ENCODE measurements at regions not wholly inside any gene's neighbourhood (a gene's known extent, or its start where the extent isn't known, plus 50 kb on each side); places are given as distances from the start of the nearest gene placed in this dataset.

- Mint-ChIP-seq H3K4me3 (ENCODE audit: unreplicated experiment) (no peak overlapping the region), H3K4me1 (ENCODE audit: low read depth, unreplicated experiment) (no peaks in the 10 kb centered on the region), H3K9me3 (ENCODE audit: unreplicated experiment) (no peaks in the 10 kb centered on the region), H3K27me3 (ENCODE audit: unreplicated experiment) (no peaks in the 10 kb centered on the region), H3K27ac (ENCODE audit: unreplicated experiment) (no peak overlapping the region), H3K36me3 (ENCODE audit: unreplicated experiment) (no peaks in the 10 kb centered on the region)
- TF ChIP-seq CTCF (IDR thresholded peaks at IDR 0.05; ENCODE audit: partially characterized antibody, unreplicated experiment): no peak
- DNase-seq: no peak
These were observed 68.5 kb upstream of the NXT1 start for GRCh38 chr20:23282111-23282510.

- H3K4me3 Mint-ChIP-seq (ENCODE audit: unreplicated experiment): no peak overlapping the region
- DNase-seq: no peak
- H3K27ac Mint-ChIP-seq (ENCODE audit: unreplicated experiment): no peak overlapping the region
- no peaks in the 10 kb centered on the region for H3K9me3 Mint-ChIP-seq (ENCODE audit: unreplicated experiment)
- no peaks in the 10 kb centered on the region for H3K4me1 Mint-ChIP-seq (ENCODE audit: low read depth, unreplicated experiment)
- TF ChIP-seq CTCF (IDR thresholded peaks at IDR 0.05; ENCODE audit: partially characterized antibody, unreplicated experiment): no peak
- H3K36me3 Mint-ChIP-seq (ENCODE audit: unreplicated experiment): no peaks in the 10 kb centered on the region
- H3K27me3 Mint-ChIP-seq (ENCODE audit: unreplicated experiment): no peaks in the 10 kb centered on the region
These were observed 70.8 kb upstream of the NXT1 start for GRCh38 chr20:23279836-23280235.

GRCh38 chr20:23278172-23278571 lies 72.4 kb upstream of the NXT1 start:
- Mint-ChIP-seq H3K36me3 (ENCODE audit: unreplicated experiment) (no peaks in the 10 kb centered on the region), H3K27ac (ENCODE audit: unreplicated experiment) (no peak overlapping the region), H3K4me3 (ENCODE audit: unreplicated experiment) (no peak overlapping the region), H3K4me1 (ENCODE audit: low read depth, unreplicated experiment) (no peaks in the 10 kb centered on the region), H3K9me3 (ENCODE audit: unreplicated experiment) (no peaks in the 10 kb centered on the region), H3K27me3 (ENCODE audit: unreplicated experiment) (no peaks in the 10 kb centered on the region)
- no peak for TF ChIP-seq CTCF (IDR thresholded peaks at IDR 0.05; ENCODE audit: partially characterized antibody, unreplicated experiment)
- no peak for DNase-seq

- no peaks in the 10 kb centered on the region for H3K9me3 Mint-ChIP-seq (ENCODE audit: unreplicated experiment)
- no peak for DNase-seq
- no peak overlapping the region for H3K27ac Mint-ChIP-seq (ENCODE audit: unreplicated experiment)
- H3K27me3 Mint-ChIP-seq (ENCODE audit: unreplicated experiment): no peaks in the 10 kb centered on the region
- H3K4me3 Mint-ChIP-seq (ENCODE audit: unreplicated experiment): no peak overlapping the region
- no peak for TF ChIP-seq CTCF (IDR thresholded peaks at IDR 0.05; ENCODE audit: partially characterized antibody, unreplicated experiment)
- no peaks in the 10 kb centered on the region for H3K36me3 Mint-ChIP-seq (ENCODE audit: unreplicated experiment)
- H3K4me1 Mint-ChIP-seq (ENCODE audit: low read depth, unreplicated experiment): no peaks in the 10 kb centered on the region
These were observed 73.3 kb upstream of the NXT1 start for GRCh38 chr20:23277316-23277715.

GRCh38 chr20:23273776-23274175 lies 76.8 kb upstream of the NXT1 start:
- no peak overlapping the region for H3K27ac Mint-ChIP-seq (ENCODE audit: unreplicated experiment)
- peaks cover 5% of the 10 kb centered on the region for H3K27me3 Mint-ChIP-seq (ENCODE audit: unreplicated experiment)
- no peaks in the 10 kb centered on the region for H3K9me3 Mint-ChIP-seq (ENCODE audit: unreplicated experiment)
- H3K4me1 Mint-ChIP-seq (ENCODE audit: low read depth, unreplicated experiment): no peaks in the 10 kb centered on the region
- no peak for TF ChIP-seq CTCF (IDR thresholded peaks at IDR 0.05; ENCODE audit: partially characterized antibody, unreplicated experiment)
- no peak for DNase-seq
- peaks cover 11% of the 10 kb centered on the region for H3K36me3 Mint-ChIP-seq (ENCODE audit: unreplicated experiment)
- H3K4me3 Mint-ChIP-seq (ENCODE audit: unreplicated experiment): no peak overlapping the region

Measured in glutamatergic neuron (in vitro differentiated cells).